ENCODE measurements at regions not wholly inside any gene's neighbourhood (a gene's known extent, or its start where the extent isn't known, plus 50 kb on each side); places are given as distances from the start of the nearest gene placed in this dataset.
A peak's percentile ranks its signal among the peaks of the same experiment; 100 is the strongest.

GRCh38 chr7:91372323-91372722 is 108.1 kb downstream of the FZD1 start:
- no peaks in the 10 kb centered on the region for H3K9me2 ChIP-seq (replicated peaks; ENCODE audit: control insufficient read depth, low read length)
- H3K27me3 ChIP-seq (ENCODE audit: control insufficient read depth, low read length): no peaks in the 10 kb centered on the region
- H3K79me2 ChIP-seq (ENCODE audit: control insufficient read depth, low read length): no peaks in the 10 kb centered on the region
- TF ChIP-seq EZH2phosphoT487 (IDR thresholded peaks at IDR 0.05; ENCODE audit: borderline replicate concordance, low read length) (no peak), CTCF (IDR thresholded peaks at IDR 0.05; ENCODE audit: low read depth, low read length, poor library complexity, severe bottlenecking) (no peak)
- peaks cover 8% of the 10 kb centered on the region for H3K4me1 ChIP-seq (ENCODE audit: control insufficient read depth, low read length)
- no peaks in the 10 kb centered on the region for H3K36me3 ChIP-seq (ENCODE audit: control insufficient read depth, low read length)
- H4K20me1 ChIP-seq (ENCODE audit: control insufficient read depth, insufficient read depth, low read depth, low read length): no peaks in the 10 kb centered on the region
- H3K27ac ChIP-seq (ENCODE audit: low read depth, low read length): no peak overlapping the region
- no peaks in the 10 kb centered on the region for H3K9me3 ChIP-seq (ENCODE audit: control insufficient read depth, insufficient read depth, low read length)
- H3K4me2 ChIP-seq (ENCODE audit: low read length): no peak overlapping the region
- no peaks in the 10 kb centered on the region for H3F3A ChIP-seq (ENCODE audit: control insufficient read depth, insufficient read depth)
- H3K4me3 ChIP-seq (ENCODE audit: low read length): no peak overlapping the region

- Histone ChIP-seq H3K9me2 (replicated peaks; ENCODE audit: control insufficient read depth, low read length) (no peaks in the 10 kb centered on the region), H4K20me1 (ENCODE audit: control insufficient read depth, insufficient read depth, low read depth, low read length) (no peaks in the 10 kb centered on the region), H3K79me2 (ENCODE audit: control insufficient read depth, low read length) (no peaks in the 10 kb centered on the region), H3K4me2 (ENCODE audit: low read length) (0 out of 2 replicates have a peak overlapping the region, but pooled peaks have one; percentile 1), H3K36me3 (ENCODE audit: control insufficient read depth, low read length) (no peaks in the 10 kb centered on the region), H3K27me3 (ENCODE audit: control insufficient read depth, low read length) (no peaks in the 10 kb centered on the region), H3K4me3 (ENCODE audit: low read length) (no peak overlapping the region), H3K9me3 (ENCODE audit: control insufficient read depth, insufficient read depth, low read length) (no peaks in the 10 kb centered on the region), H3K4me1 (ENCODE audit: control insufficient read depth, low read length) (peaks cover 8% of the 10 kb centered on the region), H3F3A (ENCODE audit: control insufficient read depth, insufficient read depth) (no peaks in the 10 kb centered on the region), H3K27ac (ENCODE audit: low read depth, low read length) (no peak overlapping the region)
- TF ChIP-seq CTCF (IDR thresholded peaks at IDR 0.05; ENCODE audit: low read depth, low read length, poor library complexity, severe bottlenecking) (no peak), EZH2phosphoT487 (IDR thresholded peaks at IDR 0.05; ENCODE audit: borderline replicate concordance, low read length) (no peak)
Observed at GRCh38 chr7:91373111-91373800, 109.0 kb downstream of the FZD1 start.

- no peak for TF ChIP-seq CTCF (IDR thresholded peaks at IDR 0.05; ENCODE audit: low read depth, low read length, poor library complexity, severe bottlenecking)
- Histone ChIP-seq H3K27me3 (ENCODE audit: control insufficient read depth, low read length) (no peaks in the 10 kb centered on the region), H3K4me2 (ENCODE audit: low read length) (no peak overlapping the region), H4K20me1 (ENCODE audit: control insufficient read depth, insufficient read depth, low read depth, low read length) (no peaks in the 10 kb centered on the region), H3K4me1 (ENCODE audit: control insufficient read depth, low read length) (peaks cover 8% of the 10 kb centered on the region), H3F3A (ENCODE audit: control insufficient read depth, insufficient read depth) (no peaks in the 10 kb centered on the region), H3K4me3 (ENCODE audit: low read length) (no peak overlapping the region), H3K9me3 (ENCODE audit: control insufficient read depth, insufficient read depth, low read length) (no peaks in the 10 kb centered on the region), H3K36me3 (ENCODE audit: control insufficient read depth, low read length) (no peaks in the 10 kb centered on the region), H3K79me2 (ENCODE audit: control insufficient read depth, low read length) (no peaks in the 10 kb centered on the region), H3K9me2 (replicated peaks; ENCODE audit: control insufficient read depth, low read length) (no peaks in the 10 kb centered on the region), H3K27ac (ENCODE audit: low read depth, low read length) (no peak overlapping the region)
Observed at GRCh38 chr7:91374321-91374989, 110.2 kb downstream of the FZD1 start.

All from DOHH2 (cell line).